ENCODE measurements at regions not wholly inside any gene's neighbourhood (a gene's known extent, or its start where the extent isn't known, plus 50 kb on each side); places are given as distances from the start of the nearest gene placed in this dataset.

DNA sequence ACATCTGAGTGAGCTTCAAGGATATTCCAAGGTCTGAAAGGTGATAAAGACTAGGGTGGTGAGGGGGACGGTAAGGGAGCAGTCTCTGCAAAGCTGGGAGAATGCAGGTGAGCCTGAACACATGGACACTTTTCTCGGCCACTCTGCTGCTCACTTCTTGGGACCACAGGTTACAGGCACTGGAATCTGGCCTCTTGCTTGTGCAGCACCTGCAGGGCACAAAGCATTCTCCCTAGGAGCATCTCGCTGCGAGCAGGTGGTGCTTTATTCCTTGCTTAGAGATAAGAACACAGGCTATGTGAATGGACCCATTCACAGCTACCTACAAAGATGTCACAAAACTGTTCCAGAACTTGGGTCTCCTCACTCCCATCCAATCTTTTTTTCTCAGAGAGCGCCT is 153.2 kb downstream of the DDX1 start:
- no peak overlapping the region for H3K27ac ChIP-seq

DNA sequence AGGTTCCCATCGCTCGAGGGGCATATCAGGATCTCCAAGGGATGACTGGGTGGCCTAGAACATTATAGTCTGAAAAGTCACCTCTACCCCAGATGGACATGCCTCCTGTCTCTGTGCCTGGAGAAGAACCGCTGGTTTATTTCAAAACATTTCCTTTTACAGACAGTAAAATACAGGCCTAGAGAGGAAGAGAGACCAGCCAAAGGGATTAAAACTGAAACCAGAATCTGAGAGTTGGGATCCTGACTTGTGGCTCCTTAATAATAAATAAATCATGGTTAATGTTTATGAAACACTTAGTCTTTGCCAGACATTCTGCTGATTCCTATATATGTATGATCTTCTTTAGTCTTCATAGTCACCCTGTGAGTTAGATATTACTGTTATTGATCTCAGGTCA is 153.7 kb downstream of the DDX1 start:
- H3K36me3 ChIP-seq (ENCODE audit: control insufficient read depth, insufficient read depth, low read length): no peaks in the 10 kb centered on the region
- no peak overlapping the region for H3K27ac ChIP-seq
- TF ChIP-seq, protein P1, sequence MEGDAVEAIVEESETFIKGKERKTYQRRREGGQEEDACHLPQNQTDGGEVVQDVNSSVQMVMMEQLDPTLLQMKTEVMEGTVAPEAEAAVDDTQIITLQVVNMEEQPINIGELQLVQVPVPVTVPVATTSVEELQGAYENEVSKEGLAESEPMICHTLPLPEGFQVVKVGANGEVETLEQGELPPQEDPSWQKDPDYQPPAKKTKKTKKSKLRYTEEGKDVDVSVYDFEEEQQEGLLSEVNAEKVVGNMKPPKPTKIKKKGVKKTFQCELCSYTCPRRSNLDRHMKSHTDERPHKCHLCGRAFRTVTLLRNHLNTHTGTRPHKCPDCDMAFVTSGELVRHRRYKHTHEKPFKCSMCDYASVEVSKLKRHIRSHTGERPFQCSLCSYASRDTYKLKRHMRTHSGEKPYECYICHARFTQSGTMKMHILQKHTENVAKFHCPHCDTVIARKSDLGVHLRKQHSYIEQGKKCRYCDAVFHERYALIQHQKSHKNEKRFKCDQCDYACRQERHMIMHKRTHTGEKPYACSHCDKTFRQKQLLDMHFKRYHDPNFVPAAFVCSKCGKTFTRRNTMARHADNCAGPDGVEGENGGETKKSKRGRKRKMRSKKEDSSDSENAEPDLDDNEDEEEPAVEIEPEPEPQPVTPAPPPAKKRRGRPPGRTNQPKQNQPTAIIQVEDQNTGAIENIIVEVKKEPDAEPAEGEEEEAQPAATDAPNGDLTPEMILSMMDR (IDR thresholded peaks at IDR 0.05): no peak

More for the DNA sequence above, 153.2 kb downstream of the DDX1 start:
- H3K4me3 ChIP-seq (ENCODE audit: low read depth, low read length): no peak overlapping the region
- H3K36me3 ChIP-seq (ENCODE audit: control insufficient read depth, insufficient read depth, low read length): no peaks in the 10 kb centered on the region
- H3K4me1 ChIP-seq: no peaks in the 10 kb centered on the region
- no peak overlapping the region for H3K9ac ChIP-seq
- H3K9me3 ChIP-seq (ENCODE audit: control insufficient read depth, low read length): no peaks in the 10 kb centered on the region
- no peak overlapping the region for H3K4me2 ChIP-seq (ENCODE audit: low read length)
- no peaks in the 10 kb centered on the region for H3K27me3 ChIP-seq (ENCODE audit: control insufficient read depth, insufficient read depth, low read length)
- TF ChIP-seq, protein P1 (IDR thresholded peaks at IDR 0.05): no peak
- H3K79me2 ChIP-seq: no peaks in the 10 kb centered on the region
- no peak overlapping the region for H2AFZ ChIP-seq

DNA sequence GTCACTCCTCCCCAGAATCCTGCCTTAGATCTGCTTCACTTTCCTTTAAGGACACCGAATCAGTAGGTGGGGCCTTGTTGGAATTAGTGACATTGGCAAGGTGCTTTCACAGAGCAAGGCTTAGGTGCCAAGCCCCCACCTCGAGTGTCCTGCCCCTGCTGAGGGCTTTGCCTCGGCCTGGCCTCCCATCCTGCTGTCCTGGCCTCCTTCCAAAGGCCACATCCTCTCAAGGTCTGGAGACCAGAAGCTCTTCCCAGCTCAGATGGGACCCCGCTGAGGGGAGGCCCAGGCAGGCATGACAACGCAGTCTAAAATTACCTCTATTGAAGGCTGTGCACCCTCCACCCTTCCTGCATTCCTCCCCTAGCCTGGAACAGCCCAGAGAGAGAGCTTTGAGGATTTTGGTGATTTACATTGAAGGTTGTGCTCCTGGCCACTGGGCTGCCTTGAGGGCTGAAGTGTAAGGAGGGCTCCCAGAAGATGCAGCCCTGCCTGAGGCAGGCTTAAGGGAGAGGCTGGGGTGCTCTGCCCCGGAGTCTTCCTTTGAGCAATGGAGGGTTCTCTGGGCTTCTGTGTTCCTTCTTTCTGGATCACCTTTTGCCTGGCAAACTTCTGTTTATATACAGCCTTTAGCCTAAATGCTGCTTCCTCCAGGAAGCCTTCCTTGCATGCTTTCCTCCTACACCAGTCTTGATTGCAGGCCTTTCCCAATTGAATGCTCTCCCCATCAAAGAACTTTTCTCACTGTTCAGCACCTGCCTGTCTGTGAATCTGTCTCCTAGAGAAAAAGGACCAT is 154.4 kb downstream of the DDX1 start:
- H3K9ac ChIP-seq: no peak overlapping the region
- no peak overlapping the region for H3K4me3 ChIP-seq (ENCODE audit: low read depth, low read length)
- H3K4me1 ChIP-seq: no peaks in the 10 kb centered on the region
- H3K36me3 ChIP-seq (ENCODE audit: control insufficient read depth, insufficient read depth, low read length): no peaks in the 10 kb centered on the region
- peak overlapping the region; percentile 8 for H3K27ac ChIP-seq
- no peak overlapping the region for H3K4me2 ChIP-seq (ENCODE audit: low read length)
- H3K27me3 ChIP-seq (ENCODE audit: control insufficient read depth, insufficient read depth, low read length): no peaks in the 10 kb centered on the region
- H3K79me2 ChIP-seq: no peaks in the 10 kb centered on the region
- no peak overlapping the region for H2AFZ ChIP-seq
- TF ChIP-seq, protein P1 (IDR thresholded peaks at IDR 0.05): no peak
- no peaks in the 10 kb centered on the region for H3K9me3 ChIP-seq (ENCODE audit: control insufficient read depth, low read length)

More for the DNA sequence above, 153.7 kb downstream of the DDX1 start:
- Histone ChIP-seq H3K4me2 (ENCODE audit: low read length) (no peak overlapping the region), H3K79me2 (no peaks in the 10 kb centered on the region), H3K4me3 (ENCODE audit: low read depth, low read length) (no peak overlapping the region), H3K27me3 (ENCODE audit: control insufficient read depth, insufficient read depth, low read length) (no peaks in the 10 kb centered on the region), H3K9me3 (ENCODE audit: control insufficient read depth, low read length) (no peaks in the 10 kb centered on the region), H2AFZ (no peak overlapping the region), H3K9ac (no peak overlapping the region), H3K4me1 (no peaks in the 10 kb centered on the region)

DNA sequence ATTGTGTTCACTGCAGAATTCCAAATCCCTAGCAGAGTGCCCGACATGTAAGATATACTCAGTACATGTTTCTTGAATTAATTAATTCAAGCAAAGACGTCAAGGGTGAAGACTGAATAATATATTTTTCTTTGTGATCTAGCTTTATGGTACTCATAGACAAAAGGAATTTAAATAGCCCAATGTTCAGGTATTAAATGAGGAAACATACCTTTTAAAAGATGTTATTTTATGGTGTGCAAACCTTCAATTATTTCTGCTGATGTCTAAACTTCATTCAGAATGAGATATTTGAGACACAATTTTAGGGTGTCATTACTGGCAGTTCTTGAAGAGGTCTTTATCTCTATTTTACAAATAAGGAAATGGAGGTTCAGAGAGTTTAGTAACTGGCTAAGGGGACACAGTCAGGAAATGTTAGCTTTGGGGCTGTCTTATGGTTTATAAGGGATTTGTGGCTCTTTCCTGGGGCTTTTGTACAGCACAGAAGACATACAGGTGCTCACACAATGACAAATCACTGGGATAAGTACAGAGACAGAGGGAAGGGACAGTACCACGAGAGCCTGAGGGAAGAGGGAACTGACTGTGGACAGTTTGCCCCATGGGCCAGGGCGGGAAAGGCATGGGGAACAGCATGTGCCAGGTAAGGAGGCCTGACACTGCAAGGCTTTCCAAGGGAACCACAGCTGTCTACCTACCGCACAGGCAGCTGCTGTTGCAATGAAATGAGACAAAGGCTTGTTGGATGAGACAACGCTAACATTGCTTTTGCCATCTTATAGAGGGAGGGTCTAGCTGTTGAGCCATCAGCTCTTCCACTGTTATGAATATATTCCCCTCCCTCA is 155.3 kb downstream of the DDX1 start:
- Histone ChIP-seq H2AFZ (no peak overlapping the region), H3K36me3 (ENCODE audit: control insufficient read depth, insufficient read depth, low read length) (no peaks in the 10 kb centered on the region), H3K27ac (no peak overlapping the region), H3K9ac (no peak overlapping the region), H3K79me2 (no peaks in the 10 kb centered on the region), H3K4me3 (ENCODE audit: low read depth, low read length) (no peak overlapping the region), H3K4me2 (ENCODE audit: low read length) (no peak overlapping the region), H3K9me3 (ENCODE audit: control insufficient read depth, low read length) (no peaks in the 10 kb centered on the region), H3K27me3 (ENCODE audit: control insufficient read depth, insufficient read depth, low read length) (no peaks in the 10 kb centered on the region), H3K4me1 (peaks cover 2% of the 10 kb centered on the region)
- TF ChIP-seq, protein P1 (IDR thresholded peaks at IDR 0.05): no peak
